ENCODE measurements at regions not wholly inside any gene's neighbourhood (a gene's known extent, or its start where the extent isn't known, plus 50 kb on each side); places are given as distances from the start of the nearest gene placed in this dataset.

- H3K27me3 Mint-ChIP-seq (ENCODE audit: unreplicated experiment) = no peaks in the 10 kb centered on the region
- no peak for DNase-seq (ENCODE audit: low spot score)
- no peak overlapping the region for H3K4me3 Mint-ChIP-seq (ENCODE audit: unreplicated experiment)
- TF ChIP-seq CTCF (IDR thresholded peaks at IDR 0.05; ENCODE audit: unreplicated experiment) = no peak
- H3K4me1 Mint-ChIP-seq (ENCODE audit: unreplicated experiment) = no peaks in the 10 kb centered on the region
- no peaks in the 10 kb centered on the region for H3K36me3 Mint-ChIP-seq (ENCODE audit: low read depth, unreplicated experiment)
- no peak overlapping the region for H3K27ac Mint-ChIP-seq (ENCODE audit: unreplicated experiment)
- no peaks in the 10 kb centered on the region for H3K9me3 Mint-ChIP-seq (ENCODE audit: unreplicated experiment)
Observed at GRCh38 chr1:221138516-221138915, 259.3 kb downstream of the HLX start.

- H3K4me3 Mint-ChIP-seq (ENCODE audit: unreplicated experiment) = no peak overlapping the region
- DNase-seq (ENCODE audit: low spot score) = no peak
- no peaks in the 10 kb centered on the region for H3K27me3 Mint-ChIP-seq (ENCODE audit: unreplicated experiment)
- H3K36me3 Mint-ChIP-seq (ENCODE audit: low read depth, unreplicated experiment) = no peaks in the 10 kb centered on the region
- H3K9me3 Mint-ChIP-seq (ENCODE audit: unreplicated experiment) = no peaks in the 10 kb centered on the region
- TF ChIP-seq CTCF (IDR thresholded peaks at IDR 0.05; ENCODE audit: unreplicated experiment) = no peak
- no peak overlapping the region for H3K27ac Mint-ChIP-seq (ENCODE audit: unreplicated experiment)
- no peaks in the 10 kb centered on the region for H3K4me1 Mint-ChIP-seq (ENCODE audit: unreplicated experiment)
Observed at GRCh38 chr1:221139991-221140390, 260.7 kb downstream of the HLX start.

GRCh38 chr1:221141096-221141495 lies 261.9 kb downstream of the HLX start:
- Mint-ChIP-seq H3K36me3 (ENCODE audit: low read depth, unreplicated experiment) (no peaks in the 10 kb centered on the region), H3K4me1 (ENCODE audit: unreplicated experiment) (no peaks in the 10 kb centered on the region), H3K4me3 (ENCODE audit: unreplicated experiment) (no peak overlapping the region), H3K27me3 (ENCODE audit: unreplicated experiment) (peaks cover 2% of the 10 kb centered on the region), H3K9me3 (ENCODE audit: unreplicated experiment) (no peaks in the 10 kb centered on the region), H3K27ac (ENCODE audit: unreplicated experiment) (no peak overlapping the region)
- no peak for TF ChIP-seq CTCF (IDR thresholded peaks at IDR 0.05; ENCODE audit: unreplicated experiment)
- no peak for DNase-seq (ENCODE audit: low spot score)

GRCh38 chr1:221141606-221142285 lies 262.5 kb downstream of the HLX start:
- no peak overlapping the region for H3K4me3 Mint-ChIP-seq (ENCODE audit: unreplicated experiment)
- H3K27ac Mint-ChIP-seq (ENCODE audit: unreplicated experiment) = no peak overlapping the region
- H3K4me1 Mint-ChIP-seq (ENCODE audit: unreplicated experiment) = no peaks in the 10 kb centered on the region
- H3K36me3 Mint-ChIP-seq (ENCODE audit: low read depth, unreplicated experiment) = no peaks in the 10 kb centered on the region
- H3K27me3 Mint-ChIP-seq (ENCODE audit: unreplicated experiment) = peaks cover 4% of the 10 kb centered on the region
- no peak for TF ChIP-seq CTCF (IDR thresholded peaks at IDR 0.05; ENCODE audit: unreplicated experiment)
- no peak for DNase-seq (ENCODE audit: low spot score)
- H3K9me3 Mint-ChIP-seq (ENCODE audit: unreplicated experiment) = no peaks in the 10 kb centered on the region

GRCh38 chr1:221148660-221149059 lies 269.4 kb downstream of the HLX start:
- Mint-ChIP-seq H3K36me3 (ENCODE audit: low read depth, unreplicated experiment) (no peaks in the 10 kb centered on the region), H3K4me1 (ENCODE audit: unreplicated experiment) (no peaks in the 10 kb centered on the region), H3K4me3 (ENCODE audit: unreplicated experiment) (no peak overlapping the region), H3K27ac (ENCODE audit: unreplicated experiment) (no peak overlapping the region), H3K27me3 (ENCODE audit: unreplicated experiment) (peaks cover 4% of the 10 kb centered on the region), H3K9me3 (ENCODE audit: unreplicated experiment) (no peaks in the 10 kb centered on the region)
- no peak for TF ChIP-seq CTCF (IDR thresholded peaks at IDR 0.05; ENCODE audit: unreplicated experiment)
- no peak for DNase-seq (ENCODE audit: low spot score)

Data from endothelial cell (in vitro differentiated cells).